T-helper 17 cell (primary cell): ENCODE measurements at regions not wholly inside any gene's neighbourhood (a gene's known extent, or its start where the extent isn't known, plus 50 kb on each side); places are given as distances from the start of the nearest gene placed in this dataset.

Experiments
- ATAC-seq: fragments of 150-1000 bp; cut with Tn5 transposase; 2 replicates; pipeline ENCODE4 v1.10.0; 2021; ENCODE audit warnings: mild to moderate bottlenecking, moderate library complexity
- DNase-seq, 3 donors: peaks; one replicate each; pipeline versions ENCODE4 v3.0.0 to v3.0.0-alpha.2; 2020 to 2021
- H3K9me3 ChIP-seq: one replicate; pipeline ENCODE4 v1.7.0; 2013; ENCODE audit warnings: low read length, mild to moderate bottlenecking; ENCODE audit not compliant: control insufficient read depth, poor library complexity, severe bottlenecking
- H3K27ac Mint-ChIP-seq: one replicate; pipeline ENCODE4 v1.8.0; 2022; ENCODE audit warnings: mild to moderate bottlenecking, moderate library complexity, mixed read lengths
- H3K27me3 Mint-ChIP-seq: one replicate; pipeline ENCODE4 v1.8.0; 2022; ENCODE audit warnings: mixed read lengths
- H3K36me3 Mint-ChIP-seq: one replicate; pipeline ENCODE4 v1.8.0; 2022; ENCODE audit warnings: low read depth, mixed read lengths
- H3K4me1 Mint-ChIP-seq: one replicate; pipeline ENCODE4 v1.8.0; 2022; ENCODE audit warnings: mild to moderate bottlenecking, mixed read lengths
- H3K4me3 Mint-ChIP-seq: one replicate; pipeline ENCODE4 v1.8.0; 2022; ENCODE audit warnings: mild to moderate bottlenecking, moderate library complexity, mixed read lengths

DNA sequence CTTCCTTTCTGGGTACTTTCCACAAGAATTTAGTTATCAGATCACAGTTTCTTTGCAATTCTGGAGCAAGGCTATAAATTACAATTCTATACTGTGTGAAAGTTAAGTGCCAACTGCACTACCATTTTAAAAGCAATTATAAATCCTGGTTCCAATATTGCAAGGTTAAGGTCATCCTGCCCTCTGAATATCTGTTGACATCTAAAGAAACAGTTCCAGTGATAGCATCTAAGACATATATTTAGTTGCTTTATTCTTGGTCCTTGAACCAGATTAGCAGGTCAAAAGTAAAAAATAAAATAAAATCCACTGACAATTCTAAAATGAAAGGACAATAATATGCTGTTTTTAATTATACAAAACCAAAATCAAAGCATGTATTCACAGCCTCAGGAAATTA lies 334.2 kb downstream of the ATXN7L3B start:
- no peak overlapping the region for H3K27ac Mint-ChIP-seq
- no peaks in the 10 kb centered on the region for H3K36me3 Mint-ChIP-seq
- H3K4me1 Mint-ChIP-seq = no peaks in the 10 kb centered on the region
- no peak for ATAC-seq
- H3K4me3 Mint-ChIP-seq = no peak overlapping the region
- DNase-seq = no peak
- no peaks in the 10 kb centered on the region for H3K27me3 Mint-ChIP-seq
- no peaks in the 10 kb centered on the region for H3K9me3 ChIP-seq

DNA sequence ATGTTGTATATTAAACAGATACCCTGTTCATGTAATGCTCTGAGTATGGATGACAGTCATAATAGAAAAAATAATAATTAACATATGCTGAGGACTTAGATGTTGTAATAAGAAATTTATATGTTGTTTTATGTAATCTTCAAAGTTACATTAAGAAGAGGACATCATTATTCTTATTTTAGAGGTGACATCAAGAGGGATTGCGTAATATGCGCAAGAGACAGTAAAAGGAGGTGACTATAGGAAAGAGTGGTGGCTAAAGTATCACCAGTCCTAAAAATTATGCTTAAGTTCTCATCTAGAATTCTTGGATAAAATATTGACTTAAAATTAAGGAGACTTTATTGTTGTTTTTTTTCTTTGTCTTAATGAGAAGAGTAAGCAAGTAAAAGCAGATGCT lies 323.9 kb downstream of the KCNC2 start:
- H3K27ac Mint-ChIP-seq = no peak overlapping the region
- H3K4me1 Mint-ChIP-seq = peaks cover 7% of the 10 kb centered on the region
- ATAC-seq = no peak
- no peak overlapping the region for H3K4me3 Mint-ChIP-seq
- H3K36me3 Mint-ChIP-seq = no peaks in the 10 kb centered on the region
- DNase-seq = no peak
- no peaks in the 10 kb centered on the region for H3K9me3 ChIP-seq
- no peaks in the 10 kb centered on the region for H3K27me3 Mint-ChIP-seq

DNA sequence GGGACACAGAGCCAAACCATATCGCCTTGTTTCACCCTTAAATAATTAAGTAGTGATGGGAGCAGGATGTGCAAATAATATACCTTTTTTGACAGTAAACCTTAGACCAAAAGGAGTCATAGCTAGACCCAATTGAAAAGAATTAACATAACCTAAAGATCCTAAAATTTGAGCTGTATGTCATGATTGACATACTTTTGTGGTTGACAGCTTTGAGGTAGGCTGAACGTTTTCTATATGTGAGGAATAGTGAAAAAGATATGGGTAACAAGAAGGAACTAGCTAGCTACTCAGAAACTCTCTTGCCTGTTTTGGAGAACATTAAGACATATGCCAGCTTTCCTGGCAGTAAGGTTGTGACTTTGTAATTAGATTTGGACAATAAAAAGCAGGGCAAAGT lies 320.6 kb downstream of the KCNC2 start:
- no peak for DNase-seq
- Mint-ChIP-seq H3K36me3 (no peaks in the 10 kb centered on the region), H3K4me1 (peaks cover 9% of the 10 kb centered on the region), H3K27me3 (no peaks in the 10 kb centered on the region), H3K27ac (peak overlapping the region; percentile 4), H3K4me3 (no peak overlapping the region)
- no peak for ATAC-seq
- H3K9me3 ChIP-seq = no peaks in the 10 kb centered on the region

DNA sequence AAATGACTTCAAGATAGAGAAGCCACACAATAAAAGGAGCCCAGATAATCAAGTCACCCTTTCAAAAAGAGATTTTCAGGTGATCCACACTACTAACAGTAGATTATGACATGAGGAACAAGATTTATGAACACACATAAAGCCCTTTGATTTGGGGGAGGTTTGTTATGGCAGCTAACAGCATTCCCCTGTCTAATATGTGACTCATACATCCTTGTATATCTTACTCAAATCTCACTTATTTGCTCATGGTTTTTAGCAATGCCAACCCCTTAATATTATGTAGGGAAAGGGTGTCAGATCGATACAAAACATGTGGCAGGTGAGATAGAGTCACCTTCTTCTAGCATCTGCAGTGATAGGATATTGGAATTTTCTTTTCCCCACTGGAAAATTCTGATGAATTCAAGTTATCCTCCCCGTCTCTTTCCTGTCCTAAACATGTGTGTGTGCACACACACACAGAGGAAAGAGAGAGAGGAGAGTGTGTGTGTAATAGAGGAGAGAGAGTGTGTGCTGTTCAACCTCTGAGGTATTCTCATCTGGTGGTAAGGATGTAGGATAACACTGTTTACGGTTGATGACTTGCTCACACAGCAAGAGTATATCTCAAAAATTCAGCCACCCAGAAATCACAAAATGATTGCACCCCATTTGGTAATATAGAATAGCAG lies 319.9 kb downstream of the KCNC2 start:
- H3K27ac Mint-ChIP-seq = peak overlapping the region; percentile 4
- no peaks in the 10 kb centered on the region for H3K27me3 Mint-ChIP-seq
- DNase-seq (no peak), ATAC-seq (peak; percentile 60)
- H3K9me3 ChIP-seq = no peaks in the 10 kb centered on the region
- H3K36me3 Mint-ChIP-seq = no peaks in the 10 kb centered on the region
- H3K4me3 Mint-ChIP-seq = no peak overlapping the region
- H3K4me1 Mint-ChIP-seq = peaks cover 9% of the 10 kb centered on the region

DNA sequence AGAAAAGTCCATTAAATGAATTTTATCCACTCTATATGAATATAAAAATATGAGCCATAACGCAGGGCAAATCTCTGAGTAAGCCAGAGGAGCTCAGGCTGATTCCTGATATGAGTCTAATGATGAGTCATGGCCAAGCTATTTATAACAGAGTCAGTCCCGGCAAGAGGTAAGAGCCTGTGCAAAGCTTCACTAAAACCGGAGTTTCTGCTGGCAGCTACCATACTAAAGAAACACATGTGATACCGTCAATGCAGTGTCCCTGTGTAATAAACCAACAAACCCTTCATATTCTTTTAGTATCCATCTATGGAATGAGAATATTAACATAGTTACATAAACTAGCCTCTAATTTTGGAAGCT lies 319.4 kb downstream of the KCNC2 start:
- DNase-seq (no peak), ATAC-seq (peak; percentile 63)
- no peaks in the 10 kb centered on the region for H3K36me3 Mint-ChIP-seq
- H3K27me3 Mint-ChIP-seq = no peaks in the 10 kb centered on the region
- no peaks in the 10 kb centered on the region for H3K9me3 ChIP-seq
- peak overlapping the region; percentile 28 for H3K4me3 Mint-ChIP-seq
- H3K4me1 Mint-ChIP-seq = peaks cover 9% of the 10 kb centered on the region
- H3K27ac Mint-ChIP-seq = peak overlapping the region; percentile 4

DNA sequence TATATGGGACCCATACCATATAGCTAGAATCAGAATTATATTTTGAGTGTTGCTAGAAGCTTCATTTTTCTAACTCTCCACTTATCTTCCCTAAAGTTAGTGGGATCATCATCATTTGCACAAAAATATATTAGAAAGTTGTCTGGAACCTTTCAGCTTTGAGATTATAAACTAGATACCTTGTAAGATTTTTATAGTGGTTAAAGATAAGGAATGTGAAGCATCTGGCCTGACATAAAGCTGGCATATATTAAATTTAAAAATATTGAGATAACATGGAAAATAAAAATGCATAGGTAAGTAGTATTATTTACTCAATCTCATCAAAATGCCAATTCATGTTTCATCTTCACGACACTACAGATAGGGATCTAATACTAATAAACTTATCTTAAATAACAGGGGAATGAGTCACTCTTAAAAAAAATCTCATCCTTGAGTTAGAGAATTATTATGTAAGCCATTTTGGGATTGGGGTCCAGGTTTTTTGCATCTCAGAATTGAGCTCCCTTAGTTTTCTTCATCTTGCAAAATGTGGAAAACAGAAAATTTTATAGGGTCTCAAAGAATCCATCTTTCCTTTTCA lies 318.5 kb downstream of the KCNC2 start:
- DNase-seq = no peak
- H3K4me3 Mint-ChIP-seq = no peak overlapping the region
- no peaks in the 10 kb centered on the region for H3K27me3 Mint-ChIP-seq
- H3K36me3 Mint-ChIP-seq = no peaks in the 10 kb centered on the region
- H3K9me3 ChIP-seq = no peaks in the 10 kb centered on the region
- peak overlapping the region; percentile 56 for H3K27ac Mint-ChIP-seq
- peaks cover 9% of the 10 kb centered on the region for H3K4me1 Mint-ChIP-seq
- no peak for ATAC-seq

DNA sequence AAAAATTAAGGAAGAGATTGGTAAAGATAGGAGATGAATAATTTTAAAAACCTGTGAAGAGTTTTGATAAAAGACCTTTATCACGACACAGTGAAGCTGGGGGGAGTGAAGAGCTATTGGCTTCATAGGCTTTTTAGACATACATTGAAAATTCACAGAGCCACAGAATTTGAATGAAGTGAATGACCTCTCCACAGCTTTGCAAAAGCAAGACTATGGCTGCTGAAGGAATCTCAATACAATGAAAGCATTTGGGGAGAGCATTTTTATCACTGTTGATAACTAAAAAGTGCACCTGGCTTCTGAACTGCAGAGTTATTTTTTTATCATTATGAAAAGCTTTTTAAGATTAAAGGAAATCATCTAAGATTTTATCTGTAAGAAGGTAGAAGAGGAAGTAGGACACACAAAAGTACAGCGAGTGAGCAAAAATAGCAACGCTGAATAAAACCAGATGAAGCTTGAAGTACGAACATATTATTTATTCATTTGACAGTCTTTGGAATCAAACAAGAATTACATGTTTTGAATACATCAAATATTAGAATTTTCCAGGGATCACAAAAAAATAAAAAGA lies 317.5 kb downstream of the KCNC2 start:
- H3K4me1 Mint-ChIP-seq = peaks cover 9% of the 10 kb centered on the region
- ATAC-seq (peak; percentile 59), DNase-seq (no peak)
- no peaks in the 10 kb centered on the region for H3K36me3 Mint-ChIP-seq
- H3K27ac Mint-ChIP-seq = peak overlapping the region; percentile 56
- no peaks in the 10 kb centered on the region for H3K27me3 Mint-ChIP-seq
- no peak overlapping the region for H3K4me3 Mint-ChIP-seq
- no peaks in the 10 kb centered on the region for H3K9me3 ChIP-seq

DNA sequence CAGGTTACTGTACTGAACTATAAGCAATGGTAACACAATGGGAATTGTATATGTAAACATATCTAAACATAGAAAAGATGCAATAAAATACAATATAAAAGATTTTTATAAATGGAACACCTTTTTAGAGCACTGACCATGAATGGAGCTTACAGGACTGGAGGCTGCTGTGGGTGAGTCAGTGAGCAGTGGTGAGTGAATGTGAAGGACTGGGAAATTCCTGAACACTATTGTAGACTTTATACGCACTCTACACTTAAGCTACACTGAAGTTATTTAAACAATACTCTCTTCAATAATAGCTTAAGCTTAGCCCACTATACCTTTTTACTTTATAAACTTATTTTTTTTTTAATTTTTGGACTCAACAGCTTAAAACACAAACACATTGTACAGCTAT lies 313.5 kb downstream of the KCNC2 start:
- H3K9me3 ChIP-seq = no peaks in the 10 kb centered on the region
- Mint-ChIP-seq H3K27ac (no peak overlapping the region), H3K27me3 (no peaks in the 10 kb centered on the region), H3K4me3 (no peak overlapping the region), H3K4me1 (peaks cover 16% of the 10 kb centered on the region), H3K36me3 (no peaks in the 10 kb centered on the region)
- no peak for DNase-seq
- ATAC-seq = no peak

DNA sequence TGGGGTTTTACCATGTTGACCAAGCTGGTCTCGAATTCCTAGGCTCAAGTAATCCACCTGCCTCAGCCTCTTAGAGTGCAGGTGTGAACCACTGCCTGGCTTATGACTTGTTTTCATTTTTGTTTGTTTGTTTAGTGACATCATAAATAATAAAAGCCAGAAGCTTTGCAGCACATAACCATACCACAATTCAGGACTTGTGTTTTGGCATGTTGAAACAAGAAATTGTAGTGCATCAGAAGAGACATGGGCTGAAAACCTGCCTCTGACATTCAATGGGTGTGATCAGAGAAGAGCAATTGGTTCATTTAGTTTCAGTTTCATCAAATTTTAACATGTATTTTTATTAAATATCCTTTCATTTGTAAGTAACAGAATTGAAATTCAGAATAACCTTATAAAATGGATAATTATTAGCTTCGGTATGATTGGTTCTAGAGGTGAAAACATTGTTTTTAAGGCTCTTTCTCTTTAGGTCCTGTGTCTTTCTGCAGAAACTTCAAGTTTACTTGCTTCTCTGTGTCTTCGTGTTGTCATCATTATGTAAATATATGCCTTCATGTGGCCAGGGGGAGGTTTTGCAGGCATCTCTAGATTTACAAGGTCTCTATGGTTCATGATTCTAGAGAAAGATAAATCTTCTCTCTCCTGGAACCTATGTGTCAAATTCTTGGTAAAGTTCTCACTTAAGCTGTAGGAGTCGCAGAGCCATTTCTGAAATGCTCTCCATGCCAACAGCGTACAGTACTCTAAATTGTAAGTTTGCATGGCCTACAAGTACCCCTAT lies 312.0 kb downstream of the KCNC2 start:
- peak overlapping the region; percentile 75 for H3K4me3 Mint-ChIP-seq
- no peaks in the 10 kb centered on the region for H3K27me3 Mint-ChIP-seq
- no peaks in the 10 kb centered on the region for H3K9me3 ChIP-seq
- H3K36me3 Mint-ChIP-seq = no peaks in the 10 kb centered on the region
- DNase-seq (no peak), ATAC-seq (peak; percentile 42)
- peak overlapping the region; percentile 84 for H3K27ac Mint-ChIP-seq
- H3K4me1 Mint-ChIP-seq = peaks cover 14% of the 10 kb centered on the region

DNA sequence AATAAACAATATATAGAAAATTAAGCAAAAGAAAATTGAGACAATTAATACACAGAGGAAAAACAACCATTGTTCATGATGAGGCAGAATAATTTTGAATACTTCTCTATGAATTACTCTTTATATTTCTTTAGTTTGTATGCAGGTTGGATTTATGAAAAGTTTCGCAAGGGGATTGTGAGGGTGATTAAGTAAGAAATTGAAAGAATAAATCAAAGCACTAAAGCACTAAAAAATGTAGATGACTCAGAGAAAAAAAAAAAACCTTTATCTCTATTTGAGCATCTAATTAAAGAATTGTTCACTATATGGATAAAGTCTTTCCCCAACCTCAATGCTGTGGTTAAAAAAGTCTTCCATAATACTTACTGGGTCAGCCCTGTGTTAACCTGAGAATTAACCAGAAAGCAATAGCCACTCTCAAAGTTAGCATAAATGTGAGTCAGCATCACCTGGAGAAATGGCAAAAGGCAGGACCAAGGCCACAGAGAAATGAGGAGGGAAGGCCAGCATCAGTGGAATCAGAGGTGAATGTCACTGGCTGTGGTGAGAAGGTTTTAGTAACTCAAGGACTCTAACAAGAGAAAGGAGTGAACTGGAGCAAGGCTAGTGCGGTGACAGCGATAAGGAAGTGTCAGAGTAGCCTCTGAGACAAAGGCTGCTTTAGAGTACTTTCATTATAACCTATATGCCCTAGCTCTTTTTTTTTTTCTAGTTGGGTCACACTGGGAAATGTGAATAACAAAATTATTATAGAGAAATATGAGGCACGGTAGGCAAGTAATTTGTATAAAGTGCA lies 310.4 kb downstream of the KCNC2 start:
- Mint-ChIP-seq H3K36me3 (no peaks in the 10 kb centered on the region), H3K27ac (peak overlapping the region; percentile 84), H3K4me3 (no peak overlapping the region), H3K27me3 (no peaks in the 10 kb centered on the region), H3K4me1 (peaks cover 14% of the 10 kb centered on the region)
- ATAC-seq (no peak), DNase-seq (no peak)
- no peaks in the 10 kb centered on the region for H3K9me3 ChIP-seq

DNA sequence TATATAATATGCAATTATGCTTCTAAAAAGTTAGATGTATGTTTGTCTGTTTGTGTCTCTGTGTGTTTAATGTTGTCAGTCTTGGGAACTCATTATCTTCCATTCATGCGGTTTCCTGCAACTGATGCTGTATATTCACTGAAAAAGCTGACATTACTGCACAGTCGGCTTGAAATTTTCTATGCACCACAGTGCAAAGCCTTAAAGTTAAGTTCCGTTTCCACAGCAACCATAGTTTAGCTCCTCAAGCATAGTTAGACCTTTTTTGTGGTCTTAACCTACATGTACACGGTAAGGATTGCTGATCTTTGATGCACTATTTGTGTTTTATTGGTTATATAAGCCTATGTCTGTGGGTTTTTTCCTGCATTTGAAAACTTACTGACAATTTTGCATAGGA lies 309.4 kb downstream of the KCNC2 start:
- no peaks in the 10 kb centered on the region for H3K27me3 Mint-ChIP-seq
- peak overlapping the region; percentile 10 for H3K4me3 Mint-ChIP-seq
- no peaks in the 10 kb centered on the region for H3K9me3 ChIP-seq
- ATAC-seq = peak; percentile 90
- peaks cover 14% of the 10 kb centered on the region for H3K4me1 Mint-ChIP-seq
- DNase-seq = no peak
- no peaks in the 10 kb centered on the region for H3K36me3 Mint-ChIP-seq
- peak overlapping the region; percentile 84 for H3K27ac Mint-ChIP-seq

DNA sequence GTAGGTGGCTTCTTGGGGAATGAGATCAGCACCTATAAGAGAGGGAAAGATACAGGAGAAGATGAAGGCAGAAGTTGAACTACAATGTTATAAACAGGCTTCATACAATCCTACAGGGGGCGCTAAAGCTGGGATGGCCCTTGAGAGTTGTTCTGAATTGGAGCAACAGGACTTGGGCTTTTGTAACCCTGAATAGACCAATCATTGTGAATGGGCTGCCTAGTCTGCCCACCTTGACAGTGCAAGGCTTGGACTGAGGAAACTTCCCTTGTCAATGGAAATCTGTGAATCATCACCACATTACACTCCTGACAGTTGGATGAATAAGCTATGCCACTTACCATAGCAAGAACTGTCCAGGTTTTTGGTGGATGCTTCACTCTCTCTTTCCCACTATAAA lies 306.1 kb downstream of the KCNC2 start:
- Mint-ChIP-seq H3K27me3 (no peaks in the 10 kb centered on the region), H3K4me3 (no peak overlapping the region), H3K4me1 (peaks cover 12% of the 10 kb centered on the region), H3K27ac (no peak overlapping the region), H3K36me3 (no peaks in the 10 kb centered on the region)
- no peaks in the 10 kb centered on the region for H3K9me3 ChIP-seq
- no peak for ATAC-seq
- no peak for DNase-seq

DNA sequence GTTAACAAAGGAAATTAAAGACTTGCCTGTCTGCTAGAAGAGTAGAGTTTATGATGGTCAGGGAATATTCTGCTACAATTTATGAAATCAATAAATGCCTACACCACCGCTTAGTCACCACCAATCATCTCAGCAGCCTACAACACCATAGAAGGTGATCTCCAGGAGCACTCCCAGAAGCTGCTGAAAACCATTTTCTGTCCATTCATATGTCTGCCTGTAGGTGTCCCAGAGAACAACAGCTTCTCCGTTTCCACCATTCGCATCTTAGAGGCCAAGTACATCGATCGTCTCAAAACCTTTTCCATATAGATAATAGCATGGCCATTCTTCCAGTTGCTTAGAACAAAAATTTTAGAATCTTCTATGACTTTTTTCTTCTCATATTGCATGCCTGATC lies 303.4 kb downstream of the KCNC2 start:
- DNase-seq = no peak
- Mint-ChIP-seq H3K4me3 (no peak overlapping the region), H3K36me3 (no peaks in the 10 kb centered on the region)

More for the DNA sequence above, 303.4 kb downstream of the KCNC2 start:
- H3K4me1 Mint-ChIP-seq = no peaks in the 10 kb centered on the region
- H3K27ac Mint-ChIP-seq = no peak overlapping the region
- H3K9me3 ChIP-seq = no peaks in the 10 kb centered on the region
- H3K27me3 Mint-ChIP-seq = no peaks in the 10 kb centered on the region
- no peak for ATAC-seq
